ENCODE measurements at regions not wholly inside any gene's neighbourhood (a gene's known extent, or its start where the extent isn't known, plus 50 kb on each side); places are given as distances from the start of the nearest gene placed in this dataset.

DNA sequence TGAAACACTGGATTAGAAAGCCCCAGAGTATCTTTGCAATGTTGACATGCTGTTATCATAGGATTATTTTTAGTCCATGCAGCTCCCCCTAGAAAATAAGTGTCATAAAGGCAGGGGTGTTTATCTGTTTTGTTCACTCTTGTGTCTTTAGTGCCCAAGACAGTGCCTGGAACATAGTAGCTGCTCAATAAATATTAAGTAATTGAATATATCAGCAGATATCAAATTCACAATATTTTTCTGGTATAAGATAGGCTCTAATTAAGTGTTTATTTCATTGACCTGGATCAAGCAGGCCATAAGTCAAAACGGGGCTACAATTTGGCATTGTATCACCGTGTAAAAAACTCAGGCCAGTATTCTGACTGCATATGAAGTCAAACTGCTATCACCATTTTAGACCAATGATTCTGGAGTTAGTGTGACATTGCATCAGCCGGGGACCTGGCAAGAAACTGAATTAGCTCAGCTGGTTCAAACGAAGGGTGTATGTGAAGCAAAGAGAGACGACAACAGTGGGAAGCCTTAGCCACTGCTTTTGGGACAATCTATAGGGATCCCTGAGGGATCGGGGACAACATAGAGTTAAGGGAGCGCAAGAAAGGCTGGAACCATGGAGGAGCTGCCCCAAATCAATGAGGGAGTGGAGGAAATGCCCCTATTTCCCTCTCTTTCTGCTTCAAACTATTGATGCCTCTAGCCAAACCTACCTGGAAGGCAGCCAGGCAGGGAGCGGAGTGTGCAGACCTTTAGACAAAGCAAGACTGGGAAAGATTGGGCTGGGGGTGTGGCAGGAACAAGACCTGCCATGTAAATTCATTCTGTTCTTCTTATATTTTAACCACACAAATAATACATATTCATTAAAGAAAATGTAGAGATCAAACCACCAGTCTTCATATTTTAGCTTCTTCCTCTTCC lies 112.2 kb downstream of the PLEKHG1 start:
- DNase-seq (ENCODE audit: low read depth in 2 of 2) = no peak

GRCh38 chr6:150712505-150713252 lies 113.0 kb downstream of the PLEKHG1 start:
- DNase-seq (ENCODE audit: low read depth in 2 of 2) = no peak

DNA sequence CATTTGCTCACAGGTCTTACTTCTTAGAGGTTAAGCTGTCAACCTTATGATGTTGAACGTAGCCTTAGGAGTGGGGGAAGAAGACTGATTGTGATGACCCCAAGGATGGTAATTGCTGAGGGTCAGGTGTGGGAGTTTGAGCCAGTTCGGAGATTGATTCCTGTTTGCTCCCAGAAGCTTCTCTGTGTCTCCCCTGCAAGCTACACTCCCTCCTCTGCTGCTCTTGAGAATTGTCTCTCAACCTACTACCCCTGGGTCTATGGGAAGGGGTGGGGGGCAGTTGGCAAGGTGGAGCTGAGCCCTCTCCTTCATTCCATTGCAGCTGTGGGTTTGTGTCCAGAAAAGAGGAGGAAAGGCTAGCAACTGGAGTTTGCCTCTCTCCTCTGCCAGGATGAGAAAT lies 113.8 kb downstream of the PLEKHG1 start:
- no peak for DNase-seq (ENCODE audit: low read depth in 2 of 2)

GRCh38 chr6:150713931-150714330 lies 114.2 kb downstream of the PLEKHG1 start:
- DNase-seq (ENCODE audit: low read depth in 2 of 2) = no peak

DNA sequence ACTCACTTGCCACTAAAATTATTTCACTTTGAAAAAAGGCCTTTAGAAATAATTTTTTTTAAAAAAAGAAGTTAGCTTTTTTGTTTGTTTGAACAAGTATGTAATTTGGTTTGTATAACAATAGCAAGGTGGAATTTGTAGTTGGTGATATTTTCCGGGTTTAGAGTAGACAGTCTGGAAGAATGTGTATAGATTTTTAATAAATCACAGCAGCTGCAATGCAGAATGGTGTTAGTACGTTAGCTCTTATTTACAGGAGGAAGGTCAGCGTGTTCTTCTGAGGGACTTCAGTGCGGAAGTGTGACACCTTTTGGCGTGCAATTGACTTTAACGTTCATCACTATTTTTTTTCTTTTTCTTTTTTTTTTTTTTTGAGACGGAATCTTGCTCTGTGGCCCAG lies 115.4 kb downstream of the PLEKHG1 start:
- DNase-seq (ENCODE audit: low read depth in 2 of 2) = no peak

GRCh38 chr6:150717419-150717818 lies 117.7 kb downstream of the PLEKHG1 start:
- DNase-seq (ENCODE audit: low read depth in 2 of 2) = no peak

GRCh38 chr6:150719099-150719766 lies 119.5 kb downstream of the PLEKHG1 start:
- no peak for DNase-seq (ENCODE audit: low read depth in 2 of 2)

DNA sequence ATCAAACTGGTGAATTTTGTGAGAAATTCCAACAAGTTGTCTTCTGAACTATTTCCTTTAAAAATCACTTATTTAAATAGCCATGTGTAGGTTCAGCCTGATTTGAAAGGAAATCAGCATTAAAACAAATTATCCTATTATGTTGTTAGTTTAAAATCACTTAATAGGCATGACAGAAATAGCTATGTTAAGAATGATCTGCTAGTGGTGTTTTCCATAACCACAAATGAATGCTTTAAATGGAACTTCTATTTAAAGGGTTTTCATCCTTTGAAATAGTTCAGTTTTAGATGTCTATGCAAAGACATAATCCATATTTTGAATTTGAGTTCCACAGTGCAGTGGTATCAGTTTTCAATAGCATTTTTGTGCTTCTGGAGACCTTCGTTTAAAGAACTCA lies 120.1 kb downstream of the PLEKHG1 start:
- no peak for DNase-seq (ENCODE audit: low read depth in 2 of 2)

DNA sequence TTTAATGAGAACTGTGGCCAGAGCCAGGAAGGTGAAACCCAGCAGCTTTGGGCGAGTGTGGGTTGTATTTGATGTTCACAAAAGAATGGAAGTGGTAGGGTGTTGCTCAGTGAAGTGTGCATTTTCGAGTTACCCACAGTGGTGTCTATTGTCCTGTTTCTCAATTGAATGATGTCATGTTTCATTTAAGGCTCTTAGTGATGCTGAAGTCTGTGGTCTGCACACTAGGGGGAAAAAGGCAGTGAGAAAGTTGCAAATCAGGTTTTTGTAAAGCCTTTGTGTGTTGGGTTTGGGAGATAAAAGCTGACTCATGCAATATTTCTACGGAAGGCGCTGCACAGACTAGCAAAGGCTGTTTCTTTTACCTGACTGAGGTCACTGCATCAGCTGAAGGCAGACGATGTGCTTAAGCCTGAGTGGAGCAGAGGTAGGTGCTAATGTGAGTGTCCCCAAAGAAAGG lies 121.1 kb downstream of the PLEKHG1 start:
- no peak for DNase-seq (ENCODE audit: low read depth in 2 of 2)

DNA sequence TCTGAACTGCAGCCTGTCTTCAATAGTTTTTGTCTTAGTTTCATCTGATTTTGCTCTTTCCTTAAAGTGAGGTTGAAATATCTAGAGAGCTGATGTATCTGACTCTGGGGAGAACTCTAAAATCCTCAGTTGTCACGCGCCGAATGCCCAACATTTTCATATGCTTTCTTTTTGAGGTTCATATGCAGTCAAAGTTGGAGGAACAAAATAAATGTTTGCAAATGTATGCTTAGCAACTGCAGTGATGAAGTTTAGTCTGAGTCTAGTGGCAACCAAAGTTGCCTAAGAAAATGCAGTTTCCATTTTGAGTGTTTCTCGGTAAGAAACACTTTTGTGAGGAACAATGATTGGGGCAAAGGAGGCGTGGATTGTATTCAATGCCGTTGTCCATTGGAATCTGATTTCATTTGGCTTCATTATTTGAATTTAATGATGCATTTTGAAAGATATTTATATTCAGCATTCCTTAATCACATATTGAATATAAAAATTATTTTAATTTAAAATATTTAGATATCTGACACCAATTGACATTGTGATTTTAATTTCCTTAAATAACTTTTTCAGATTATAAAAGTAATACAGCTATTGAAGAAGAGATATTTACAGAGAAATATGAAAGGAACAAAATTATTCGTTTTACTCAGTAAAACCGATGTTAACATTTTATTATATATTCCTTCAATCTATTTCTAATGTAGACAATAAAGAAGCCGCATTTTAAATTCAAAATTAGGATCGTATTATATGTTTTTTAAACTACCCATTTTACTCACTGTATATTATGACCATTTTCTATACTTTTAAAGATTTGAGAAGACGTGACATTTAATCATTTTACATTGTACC lies 122.0 kb downstream of the PLEKHG1 start:
- DNase-seq (ENCODE audit: low read depth in 2 of 2) = no peak

- no peak for DNase-seq (ENCODE audit: low read depth in 2 of 2)
Measured at GRCh38 chr6:150722614-150723344, 123.1 kb downstream of the PLEKHG1 start.

DNA sequence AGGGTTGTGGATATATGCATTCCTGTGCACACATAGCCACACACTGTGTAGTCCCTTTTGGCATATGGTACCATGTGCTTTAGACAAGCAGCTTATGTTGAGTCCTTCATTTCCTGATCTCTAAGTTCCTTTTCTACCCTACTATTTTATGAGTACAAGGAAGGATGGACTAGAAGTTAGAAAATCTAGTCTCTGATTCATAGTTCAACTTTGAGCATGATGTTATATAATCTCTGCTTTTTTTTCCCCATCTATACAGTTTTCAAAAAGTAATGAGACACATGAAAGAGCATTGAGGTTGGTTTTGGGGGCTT lies 123.6 kb downstream of the PLEKHG1 start:
- no peak for DNase-seq (ENCODE audit: low read depth in 2 of 2)

GRCh38 chr6:150723857-150724256 lies 124.2 kb downstream of the PLEKHG1 start:
- DNase-seq (ENCODE audit: low read depth in 2 of 2) = no peak

DNA sequence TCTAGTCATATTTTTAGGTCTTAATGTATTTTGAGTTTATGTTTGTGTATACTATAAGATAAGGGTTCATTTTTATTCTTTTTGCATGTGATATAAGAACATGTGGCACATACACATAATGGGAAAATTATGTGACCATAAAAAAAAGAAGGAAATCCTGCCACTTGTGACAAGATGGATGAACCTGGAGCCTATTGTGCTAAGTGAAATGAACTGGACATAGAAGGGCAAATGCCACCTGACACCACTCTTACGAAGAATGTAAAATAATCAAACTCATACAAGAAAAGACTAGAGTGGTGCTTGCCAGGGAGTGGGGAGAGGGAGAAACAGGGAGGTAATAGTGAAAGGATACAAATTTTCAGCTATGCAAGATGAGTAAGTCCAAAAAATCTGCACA lies 126.1 kb downstream of the PLEKHG1 start:
- no peak for DNase-seq (ENCODE audit: low read depth in 2 of 2)

GRCh38 chr6:150729188-150729748 lies 129.6 kb downstream of the PLEKHG1 start:
- no peak for DNase-seq (ENCODE audit: low read depth in 2 of 2)

- no peak for DNase-seq (ENCODE audit: low read depth in 2 of 2)
Measured at GRCh38 chr6:150730801-150731457, 131.2 kb downstream of the PLEKHG1 start.

GRCh38 chr6:150732765-150733539 lies 132.6 kb upstream of the MTHFD1L start:
- DNase-seq (ENCODE audit: low read depth in 2 of 2) = no peak

DNA sequence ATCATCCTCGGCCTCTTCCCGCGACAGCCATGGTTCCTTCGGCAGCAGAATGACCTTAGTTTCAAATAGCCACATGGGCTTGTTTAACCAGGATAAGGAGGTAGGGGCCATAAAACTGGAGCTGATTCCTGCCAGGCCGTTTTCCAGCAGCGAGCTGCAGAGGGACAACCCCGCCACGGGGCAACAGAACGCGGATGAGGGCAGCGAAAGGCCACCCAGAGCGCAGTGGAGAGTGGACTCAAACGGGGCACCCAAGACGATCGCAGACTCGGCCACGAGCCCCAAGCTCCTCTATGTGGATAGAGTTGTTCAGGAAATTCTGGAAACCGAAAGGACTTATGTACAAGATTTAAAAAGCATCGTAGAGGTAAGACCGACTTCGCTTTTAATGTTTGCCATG lies 131.8 kb upstream of the MTHFD1L start:
- DNase-seq (ENCODE audit: low read depth in 2 of 2) = no peak

- no peak for DNase-seq (ENCODE audit: low read depth in 2 of 2)
Measured at GRCh38 chr6:150734235-150734634, 131.3 kb upstream of the MTHFD1L start.

All from activated CD4-positive, alpha-beta T cell treated with anti-CD3 and anti-CD28 coated beads for 24 hours (primary cell).